Limb (tissue), 2 donors: ENCODE measurements at regions not wholly inside any gene's neighbourhood (a gene's known extent, or its start where the extent isn't known, plus 50 kb on each side); places are given as distances from the start of the nearest gene placed in this dataset.

Experiments used
- DNase-seq, 2 donors: peaks; one replicate each; pipeline ENCODE4 v3.0.0-alpha.2; 2016; ENCODE audit errors: extremely low spot score in 2 of 2

- no peak for DNase-seq
Measured at GRCh38 chr2:238985041-238985729, 137.3 kb downstream of the TWIST2 start.

GRCh38 chr2:238985931-238986446 is 138.1 kb downstream of the TWIST2 start:
- DNase-seq: no peak

GRCh38 chr2:238986491-238987351 is 138.8 kb downstream of the TWIST2 start:
- DNase-seq: no peak

GRCh38 chr2:238987352-238987981 is 139.6 kb downstream of the TWIST2 start:
- DNase-seq: no peak

- no peak for DNase-seq
Measured at GRCh38 chr2:238988105-238988504, 140.2 kb downstream of the TWIST2 start.

- DNase-seq: no peak
Measured at GRCh38 chr2:238988752-238989151, 140.9 kb downstream of the TWIST2 start.

- DNase-seq: no peak
Measured at GRCh38 chr2:238989484-238989883, 141.6 kb downstream of the TWIST2 start.

GRCh38 chr2:238994432-238994831 is 146.5 kb downstream of the TWIST2 start:
- DNase-seq: no peak

- DNase-seq: no peak
Measured at GRCh38 chr2:238994876-238995275, 147.0 kb downstream of the TWIST2 start.

GRCh38 chr2:238995634-238996033 is 147.7 kb downstream of the TWIST2 start:
- no peak for DNase-seq

- no peak for DNase-seq
Measured at GRCh38 chr2:238996331-238997136, 148.6 kb downstream of the TWIST2 start.

GRCh38 chr2:238997137-238997390 is 149.2 kb downstream of the TWIST2 start:
- no peak for DNase-seq

GRCh38 chr2:238997684-238998083 is 149.8 kb downstream of the TWIST2 start:
- DNase-seq: no peak
